ENCODE measurements at regions not wholly inside any gene's neighbourhood (a gene's known extent, or its start where the extent isn't known, plus 50 kb on each side); places are given as distances from the start of the nearest gene placed in this dataset.

GRCh38 chr16:8260140-8260539 is 330.2 kb downstream of the TMEM114 start:
- DNase-seq: no peak

- DNase-seq: no peak
Observed at GRCh38 chr16:8258523-8258922, 331.8 kb downstream of the TMEM114 start.

- DNase-seq: no peak
Observed at GRCh38 chr16:8257561-8257960, 332.8 kb downstream of the TMEM114 start.

- DNase-seq: no peak
Observed at GRCh38 chr16:8254405-8254804, 335.9 kb downstream of the TMEM114 start.

- no peak for DNase-seq
Observed at GRCh38 chr16:8253718-8254117, 336.6 kb downstream of the TMEM114 start.

- DNase-seq: no peak
Observed at GRCh38 chr16:8251727-8252126, 338.6 kb downstream of the TMEM114 start.

GRCh38 chr16:8251298-8251697 is 339.0 kb downstream of the TMEM114 start:
- DNase-seq: no peak

GRCh38 chr16:8247993-8248392 is 342.3 kb downstream of the TMEM114 start:
- no peak for DNase-seq

GRCh38 chr16:8243981-8244380 is 346.3 kb downstream of the TMEM114 start:
- DNase-seq: no peak

- DNase-seq: no peak
Observed at GRCh38 chr16:8241408-8241807, 348.9 kb downstream of the TMEM114 start.

GRCh38 chr16:8239443-8239842 is 350.9 kb downstream of the TMEM114 start:
- no peak for DNase-seq

GRCh38 chr16:8237452-8237851 is 352.9 kb downstream of the TMEM114 start:
- no peak for DNase-seq

- no peak for DNase-seq
Observed at GRCh38 chr16:8236816-8237215, 353.5 kb downstream of the TMEM114 start.

- DNase-seq: no peak
Observed at GRCh38 chr16:8230497-8230896, 359.8 kb downstream of the TMEM114 start.

GRCh38 chr16:8229011-8229520 is 361.2 kb downstream of the TMEM114 start:
- no peak for DNase-seq

GRCh38 chr16:8217201-8217600 is 373.1 kb downstream of the TMEM114 start:
- no peak for DNase-seq

GRCh38 chr16:8204769-8205168 is 385.5 kb downstream of the TMEM114 start:
- no peak for DNase-seq

GRCh38 chr16:8204096-8204495 is 386.2 kb downstream of the TMEM114 start:
- DNase-seq: no peak

GRCh38 chr16:8203101-8203500 is 387.2 kb downstream of the TMEM114 start:
- no peak for DNase-seq

- DNase-seq: no peak
Observed at GRCh38 chr16:8200839-8201238, 389.5 kb downstream of the TMEM114 start.

GRCh38 chr16:8199390-8199789 is 390.9 kb downstream of the TMEM114 start:
- no peak for DNase-seq

- DNase-seq: no peak
Observed at GRCh38 chr16:8194794-8195193, 395.5 kb downstream of the TMEM114 start.

GRCh38 chr16:8188841-8189240 is 401.5 kb downstream of the TMEM114 start:
- no peak for DNase-seq

- DNase-seq: no peak
Observed at GRCh38 chr16:8187782-8188372, 402.4 kb downstream of the TMEM114 start.

- no peak for DNase-seq
Observed at GRCh38 chr16:8184854-8185253, 405.5 kb downstream of the TMEM114 start.

Data from NCI-H1092 (cell line).